Pancreas (tissue), 10 donors: ENCODE measurements at regions not wholly inside any gene's neighbourhood (a gene's known extent, or its start where the extent isn't known, plus 50 kb on each side); places are given as distances from the start of the nearest gene placed in this dataset.

Source experiments
- ATAC-seq, 4 donors: fragments of 200-7000 bp; cut with Tn5 transposase; one replicate each; pipeline versions ENCODE4 v1.8.0 to v1.9.1; 2020; ENCODE audit warnings: mild to moderate bottlenecking in 4 of 4, moderate library complexity in 4 of 4
- DNase-seq, 6 donors: peaks; one replicate each; pipeline ENCODE4 v3.0.0-alpha.2; 2020
- FAIRE-seq: peaks from 2 replicates; lab custom pipeline; 2012; peaks lifted over from hg19 to GRCh38; lab: Jason Lieb, UNC
- H3K27ac ChIP-seq, 4 donors: fragments of 200-600 bp; sonication (generic); 1 replicate in 3 of 4; 2 replicates in 1 of 4; pipeline versions ENCODE4 v1.5.0 to v1.8.0; 2020
- H3K27me3 ChIP-seq, 4 donors: fragments of 200-600 bp; one replicate each; pipeline ENCODE4 v1.8.0; 2021
- H3K36me3 ChIP-seq, 3 donors: fragments of 200-600 bp; sonication (generic) in 1 of 3; one replicate each; pipeline versions ENCODE4 v1.5.0 to v1.8.0; 2020 to 2021
- H3K4me1 ChIP-seq, 3 donors: fragments of 200-600 bp; one replicate each; pipeline ENCODE4 v1.8.0; 2021
- H3K4me3 ChIP-seq, 4 donors: fragments of 200-600 bp; sonication (generic) in 2 of 4; one replicate each; pipeline versions ENCODE4 v1.5.0 to v1.8.0; 2020 to 2021
- H3K9me3 ChIP-seq, 4 donors: fragments of 200-600 bp; one replicate each; pipeline ENCODE4 v1.8.0; 2021
- WGBS, 2 donors: extraction: QIAGEN DNeasy Blood & Tissue Kit; methylation state at CpG; one replicate each; pipeline ENCODE4 v1.1.7; 2013; 5-methylcytosine and 5-hydroxymethylcytosine counted together
- intact Hi-C, 3 donors: fragments of 100-400 bp; cut with DNase I; formaldehyde crosslinking; loops; one replicate each; pipeline versions ENCODE4 v1.11.1 to v1.14.2; 2022
- TF ChIP-seq, protein P1 (sequence below), 4 donors: fragments of 200-600 bp; sonication (generic) in 3 of 4; IDR thresholded peaks; one replicate each; pipeline versions ENCODE4 v1.5.0 to v1.8.0; 2021; ENCODE audit warnings: antibody characterized with exemption in 4 of 4
- donor health status: healthy with polysubstance abuse.
- donor health status: DM: no; HTN: no; CAD: no; lungs with moderate emphysema.
- donor health status: DM: no; HTN: no; CAD: no.
- donor health status: control.
- donor health status: control.
- donor health status: Bipolar disorder and iron deficiency.
- donor health status: DM: yes; HTN: yes; CAD: no.
- donor health status: DM: no; HTN: no; CAD: no.
- donor health status: DM: no; HTN: no; CAD: no.
- donor health status: DM: yes; HTN: yes; CAD: no.

DNA sequence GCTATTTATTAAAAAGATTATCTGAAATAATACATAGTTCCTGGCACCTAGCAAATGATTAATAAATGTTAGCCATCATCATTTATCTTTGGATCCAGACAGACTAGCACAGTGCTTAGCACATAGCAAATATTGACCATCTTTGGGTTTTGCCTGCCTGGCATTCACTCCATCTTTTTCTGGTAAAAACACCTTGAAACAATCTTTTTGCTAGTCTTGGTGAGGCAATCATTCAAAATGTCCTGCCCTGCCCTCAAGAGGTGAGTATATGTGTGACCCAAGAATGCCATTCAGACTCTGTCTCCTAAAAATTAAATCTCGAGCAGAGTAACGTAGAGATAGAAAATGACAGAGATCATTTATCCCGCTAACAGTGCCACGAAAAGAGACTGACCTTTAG lies 78.3 kb upstream of the ZNF280D start:
- ATAC-seq (peak; percentile 61 to 80 (median 78)), FAIRE-seq (no peak), DNase-seq (no peak)
- Histone ChIP-seq H3K9me3 (no peaks in the 10 kb centered on the region), H3K27ac (peak overlapping the region in 2 of 4 donors; percentile 5 to 13), H3K4me3 (no peak overlapping the region), H3K36me3 (no peaks in the 10 kb centered on the region), H3K4me1 (peaks cover 0 to 15% (median 8%) of the 10 kb centered on the region in 3 donors), H3K27me3 (no peaks in the 10 kb centered on the region)
- intact Hi-C loops, result no loop called here
- TF ChIP-seq, protein P1, sequence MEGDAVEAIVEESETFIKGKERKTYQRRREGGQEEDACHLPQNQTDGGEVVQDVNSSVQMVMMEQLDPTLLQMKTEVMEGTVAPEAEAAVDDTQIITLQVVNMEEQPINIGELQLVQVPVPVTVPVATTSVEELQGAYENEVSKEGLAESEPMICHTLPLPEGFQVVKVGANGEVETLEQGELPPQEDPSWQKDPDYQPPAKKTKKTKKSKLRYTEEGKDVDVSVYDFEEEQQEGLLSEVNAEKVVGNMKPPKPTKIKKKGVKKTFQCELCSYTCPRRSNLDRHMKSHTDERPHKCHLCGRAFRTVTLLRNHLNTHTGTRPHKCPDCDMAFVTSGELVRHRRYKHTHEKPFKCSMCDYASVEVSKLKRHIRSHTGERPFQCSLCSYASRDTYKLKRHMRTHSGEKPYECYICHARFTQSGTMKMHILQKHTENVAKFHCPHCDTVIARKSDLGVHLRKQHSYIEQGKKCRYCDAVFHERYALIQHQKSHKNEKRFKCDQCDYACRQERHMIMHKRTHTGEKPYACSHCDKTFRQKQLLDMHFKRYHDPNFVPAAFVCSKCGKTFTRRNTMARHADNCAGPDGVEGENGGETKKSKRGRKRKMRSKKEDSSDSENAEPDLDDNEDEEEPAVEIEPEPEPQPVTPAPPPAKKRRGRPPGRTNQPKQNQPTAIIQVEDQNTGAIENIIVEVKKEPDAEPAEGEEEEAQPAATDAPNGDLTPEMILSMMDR (IDR thresholded peaks at IDR 0.05), result no peak
- 47 to 50% methylated on average over 4 of the region's 4 CpGs for WGBS, 2 donors

DNA sequence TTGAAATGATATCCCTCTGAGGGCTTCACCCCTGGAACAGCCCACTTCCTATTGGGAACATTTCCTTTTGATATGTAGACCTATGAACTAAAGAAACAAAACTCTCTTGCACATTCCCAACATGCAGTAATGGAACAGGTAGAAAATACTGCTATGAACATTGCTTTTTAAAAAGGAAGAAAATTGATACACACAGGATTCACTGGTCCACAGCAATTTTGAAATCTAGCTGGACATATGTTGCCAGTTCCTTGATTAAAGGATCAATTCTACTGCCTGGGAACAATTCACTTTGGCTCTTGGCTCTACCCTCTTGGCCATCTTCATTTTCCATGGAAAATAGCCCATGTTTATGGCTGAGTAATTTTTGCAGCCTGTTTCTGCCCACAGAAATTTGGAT lies 74.9 kb upstream of the ZNF280D start:
- intact Hi-C loops, result no loop called here

DNA sequence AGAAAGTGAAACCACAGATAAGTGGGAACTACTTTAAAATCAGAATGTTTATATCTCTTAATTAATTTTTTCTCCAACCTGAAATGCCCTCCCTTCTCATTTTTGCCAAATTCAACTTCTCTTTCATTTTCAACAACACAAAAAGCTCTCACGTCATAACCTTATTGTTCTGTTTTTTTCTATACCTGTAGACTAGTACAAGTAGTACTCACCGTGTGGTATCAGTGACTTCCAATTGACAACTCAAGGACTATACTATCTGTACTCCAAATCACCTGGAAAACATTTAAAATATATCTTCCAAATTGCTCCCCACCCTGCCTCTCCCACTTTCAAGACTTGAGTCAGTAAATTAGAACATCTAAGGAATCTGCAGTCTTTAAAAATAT lies 72.8 kb upstream of the ZNF280D start:
- Histone ChIP-seq H3K9me3 (no peaks in the 10 kb centered on the region), H3K27ac (no peak overlapping the region), H3K4me3 (no peak overlapping the region), H3K27me3 (no peaks in the 10 kb centered on the region), H3K36me3 (no peaks in the 10 kb centered on the region), H3K4me1 (peaks cover 0 to 1% (median 0%) of the 10 kb centered on the region in 3 donors)
- TF ChIP-seq, protein P1 (IDR thresholded peaks at IDR 0.05), result no peak
- FAIRE-seq, result no peak
- 84 to 85% methylated on average over 2 of the region's 2 CpGs for WGBS, 2 donors
- intact Hi-C loops, result no loop called here
- no peak for ATAC-seq
- no peak for DNase-seq

More for the DNA sequence above, 74.9 kb upstream of the ZNF280D start:
- Histone ChIP-seq H3K9me3 (no peaks in the 10 kb centered on the region), H3K4me3 (no peak overlapping the region), H3K27ac (no peak overlapping the region), H3K36me3 (no peaks in the 10 kb centered on the region), H3K27me3 (no peaks in the 10 kb centered on the region), H3K4me1 (peaks cover 0 to 15% (median 8%) of the 10 kb centered on the region in 3 donors)
- TF ChIP-seq, protein P1 (IDR thresholded peaks at IDR 0.05), result no peak
- ATAC-seq (no peak), DNase-seq (no peak), FAIRE-seq (no peak)

DNA sequence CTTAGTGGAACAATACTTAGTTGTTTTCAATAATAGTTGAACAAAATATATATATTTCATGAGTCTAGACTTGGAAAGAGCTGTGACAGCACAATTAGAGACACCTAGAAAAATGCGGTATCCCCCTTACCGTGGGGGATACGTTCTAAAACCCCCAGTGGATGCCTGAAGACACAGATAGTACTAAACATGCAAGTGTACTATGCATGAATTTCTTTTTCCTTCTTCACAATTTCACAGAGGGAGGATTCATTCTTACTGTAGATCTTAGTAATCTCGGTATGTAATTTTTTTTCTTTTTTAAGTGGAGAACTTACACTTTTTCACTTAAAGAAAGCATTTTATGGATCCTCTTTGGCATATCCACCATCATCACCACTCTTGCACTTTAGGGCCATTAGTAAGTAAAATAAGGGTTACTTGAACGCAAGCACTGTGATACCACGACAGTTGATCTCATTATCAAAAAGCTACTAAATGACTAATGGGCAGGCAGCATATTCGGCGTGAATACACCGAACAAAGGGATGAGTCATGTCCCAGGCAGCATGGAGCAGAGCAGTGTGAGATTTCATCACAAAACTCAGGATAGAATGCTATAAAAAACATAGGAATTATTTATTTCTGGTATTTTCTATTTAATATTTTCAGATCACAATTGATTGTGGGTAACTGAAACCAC lies 72.3 kb upstream of the ZNF280D start:
- ATAC-seq, result peak in 2 of 4 donors; percentile 62 to 72
- no peaks in the 10 kb centered on the region for H3K4me1 ChIP-seq
- 84 to 86% methylated on average over 9 of the region's 9 CpGs for WGBS, 2 donors
- intact Hi-C loops, result no loop called here
- DNase-seq, result no peak
- no peaks in the 10 kb centered on the region for H3K36me3 ChIP-seq
- H3K4me3 ChIP-seq, result no peak overlapping the region
- no peaks in the 10 kb centered on the region for H3K9me3 ChIP-seq
- no peaks in the 10 kb centered on the region for H3K27me3 ChIP-seq
- TF ChIP-seq, protein P1 (IDR thresholded peaks at IDR 0.05), result no peak
- no peak overlapping the region for H3K27ac ChIP-seq
- no peak for FAIRE-seq

DNA sequence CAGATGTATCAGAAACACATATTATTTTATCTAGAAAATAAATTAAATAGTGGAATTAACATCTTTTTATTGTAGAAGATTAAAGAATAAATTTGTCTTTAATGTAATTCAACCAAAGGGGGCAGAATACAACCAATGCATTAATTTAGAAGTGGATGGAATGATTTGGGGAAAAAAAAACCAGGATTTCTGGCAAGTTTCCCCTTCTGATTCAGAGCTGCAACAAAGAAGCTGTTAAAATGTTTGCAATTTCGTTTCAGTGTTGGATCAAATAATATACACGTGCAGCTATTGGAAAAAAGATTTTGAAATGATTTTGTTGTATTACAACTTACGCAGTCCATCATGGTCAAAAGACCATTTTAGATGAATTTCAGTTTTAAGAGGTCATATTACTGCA lies 71.6 kb upstream of the ZNF280D start:
- ATAC-seq, result no peak
- no peak overlapping the region for H3K4me3 ChIP-seq
- H3K4me1 ChIP-seq, result no peaks in the 10 kb centered on the region
- WGBS, 2 donors, result 71 to 72% methylated on average over 3 of the region's 3 CpGs
- TF ChIP-seq, protein P1 (IDR thresholded peaks at IDR 0.05), result no peak
- DNase-seq, result no peak
- no peak overlapping the region for H3K27ac ChIP-seq
- H3K9me3 ChIP-seq, result no peaks in the 10 kb centered on the region
- intact Hi-C loops, result no loop called here
- H3K36me3 ChIP-seq, result no peaks in the 10 kb centered on the region
- H3K27me3 ChIP-seq, result no peaks in the 10 kb centered on the region
- no peak for FAIRE-seq
